ENCODE measurements at regions not wholly inside any gene's neighbourhood (a gene's known extent, or its start where the extent isn't known, plus 50 kb on each side); places are given as distances from the start of the nearest gene placed in this dataset.

DNA sequence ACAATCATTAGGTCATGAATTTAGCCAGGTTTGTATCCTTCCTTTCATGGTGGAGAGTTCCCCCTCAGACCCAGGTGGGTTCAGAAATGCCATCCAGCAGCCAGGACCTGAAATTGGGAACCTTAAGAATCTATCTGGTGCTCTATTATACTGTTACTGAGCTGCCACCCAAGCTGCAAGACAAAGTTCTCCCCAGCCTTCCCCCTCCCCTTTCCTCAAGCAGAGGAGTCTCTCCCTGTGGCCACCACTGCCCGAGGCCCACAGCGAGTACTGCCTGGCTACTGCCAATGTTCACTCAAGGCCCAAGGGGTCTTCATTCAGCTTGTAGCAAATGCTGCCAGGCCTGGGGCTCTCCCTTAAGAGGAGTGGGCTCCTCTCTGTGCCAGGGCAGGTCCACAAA is 133.8 kb downstream of the TMEM38B start:
- no peak for DNase-seq (ENCODE audit: low read depth in 3 of 3, low spot score in 1 of 3)

GRCh38 chr9:105828596-105829213 is 134.4 kb downstream of the TMEM38B start:
- DNase-seq (ENCODE audit: low read depth in 3 of 3, low spot score in 1 of 3), result no peak

GRCh38 chr9:105830461-105830860 is 136.1 kb downstream of the TMEM38B start:
- no peak for DNase-seq (ENCODE audit: low read depth in 3 of 3, low spot score in 1 of 3)

GRCh38 chr9:105832096-105832710 is 137.9 kb downstream of the TMEM38B start:
- DNase-seq (ENCODE audit: low read depth in 3 of 3, low spot score in 1 of 3), result no peak

DNA sequence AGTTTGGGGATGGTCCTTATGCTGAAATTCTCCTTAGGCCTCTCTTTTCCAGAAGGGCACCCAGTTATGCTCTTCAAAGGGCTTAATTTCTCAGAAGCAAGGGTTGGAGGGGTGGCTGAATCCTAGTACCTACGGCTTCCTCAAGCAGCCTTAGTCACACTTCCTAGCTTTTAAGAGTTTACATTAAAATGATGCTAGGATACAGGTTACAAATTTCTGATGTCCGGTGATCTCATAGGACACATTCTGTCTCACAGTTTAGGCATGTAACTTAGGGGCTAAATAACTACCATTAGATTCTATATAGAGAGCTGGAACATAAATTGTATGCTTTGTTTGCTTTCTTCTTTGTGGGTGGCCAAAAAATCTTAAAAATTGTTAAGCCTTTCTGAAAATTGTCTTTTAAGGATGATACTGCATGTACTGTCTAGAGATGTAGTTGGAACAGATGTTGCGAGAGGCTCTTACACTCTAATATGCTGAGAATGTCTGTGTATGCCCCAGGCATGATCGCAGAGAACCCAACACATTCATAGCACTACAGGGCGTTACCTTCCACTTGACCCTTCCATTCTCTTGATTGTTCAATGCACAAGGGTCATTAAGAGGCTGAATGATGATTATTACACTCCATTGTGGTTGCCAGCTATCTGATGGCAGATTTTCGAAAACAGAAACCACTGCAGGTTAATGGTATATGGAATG is 139.1 kb downstream of the TMEM38B start:
- no peak for DNase-seq (ENCODE audit: low read depth in 3 of 3, low spot score in 1 of 3)

DNA sequence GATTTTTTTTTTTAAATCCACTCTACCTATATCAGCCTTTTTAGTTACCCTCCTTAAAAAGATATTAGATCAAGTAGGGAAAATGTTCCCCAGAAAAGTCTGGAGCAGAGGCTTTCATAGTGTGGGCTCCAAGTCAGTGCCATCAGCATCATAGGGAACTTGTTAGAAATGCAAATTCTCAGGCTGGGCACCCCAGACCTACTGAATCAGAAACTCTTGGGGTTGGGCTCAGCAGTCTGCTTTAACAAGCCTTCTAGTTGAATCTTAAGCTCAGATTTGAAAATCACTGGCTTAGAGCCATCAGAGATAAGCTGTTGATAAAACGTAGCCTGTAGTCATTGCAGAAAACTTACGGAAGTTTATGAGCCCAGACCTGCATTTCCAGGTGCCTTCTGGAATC is 140.1 kb downstream of the TMEM38B start:
- DNase-seq (ENCODE audit: low read depth in 3 of 3, low spot score in 1 of 3), result no peak

- DNase-seq (ENCODE audit: low read depth in 3 of 3, low spot score in 1 of 3), result no peak
These were observed 141.4 kb downstream of the TMEM38B start for GRCh38 chr9:105835721-105836120.

GRCh38 chr9:105836936-105837660 is 142.8 kb downstream of the TMEM38B start:
- no peak for DNase-seq (ENCODE audit: low read depth in 3 of 3, low spot score in 1 of 3)

GRCh38 chr9:105841562-105841961 is 147.2 kb downstream of the TMEM38B start:
- no peak for DNase-seq (ENCODE audit: low read depth in 3 of 3, low spot score in 1 of 3)

GRCh38 chr9:105842023-105842644 is 147.8 kb downstream of the TMEM38B start:
- no peak for DNase-seq (ENCODE audit: low read depth in 3 of 3, low spot score in 1 of 3)

DNA sequence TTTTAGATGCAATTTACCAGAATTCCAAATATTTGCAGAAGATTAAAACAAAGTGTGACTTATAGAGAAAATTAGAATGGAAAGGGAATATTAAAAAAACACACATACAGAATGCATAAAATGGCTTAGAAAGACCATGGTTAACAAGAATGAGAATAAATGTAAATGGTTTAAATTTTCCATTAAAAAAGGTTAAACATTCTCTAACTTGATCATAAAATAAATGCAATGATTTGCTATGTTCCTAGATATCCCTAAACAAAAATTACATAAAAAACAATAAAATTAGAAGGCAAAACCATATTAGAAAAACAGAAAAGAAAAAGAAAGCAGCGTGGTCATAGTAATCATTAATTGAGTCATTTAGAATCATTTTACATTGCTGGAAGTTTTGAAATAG is 152.5 kb downstream of the TMEM38B start:
- no peak for DNase-seq (ENCODE audit: low read depth in 3 of 3, low spot score in 1 of 3)

DNA sequence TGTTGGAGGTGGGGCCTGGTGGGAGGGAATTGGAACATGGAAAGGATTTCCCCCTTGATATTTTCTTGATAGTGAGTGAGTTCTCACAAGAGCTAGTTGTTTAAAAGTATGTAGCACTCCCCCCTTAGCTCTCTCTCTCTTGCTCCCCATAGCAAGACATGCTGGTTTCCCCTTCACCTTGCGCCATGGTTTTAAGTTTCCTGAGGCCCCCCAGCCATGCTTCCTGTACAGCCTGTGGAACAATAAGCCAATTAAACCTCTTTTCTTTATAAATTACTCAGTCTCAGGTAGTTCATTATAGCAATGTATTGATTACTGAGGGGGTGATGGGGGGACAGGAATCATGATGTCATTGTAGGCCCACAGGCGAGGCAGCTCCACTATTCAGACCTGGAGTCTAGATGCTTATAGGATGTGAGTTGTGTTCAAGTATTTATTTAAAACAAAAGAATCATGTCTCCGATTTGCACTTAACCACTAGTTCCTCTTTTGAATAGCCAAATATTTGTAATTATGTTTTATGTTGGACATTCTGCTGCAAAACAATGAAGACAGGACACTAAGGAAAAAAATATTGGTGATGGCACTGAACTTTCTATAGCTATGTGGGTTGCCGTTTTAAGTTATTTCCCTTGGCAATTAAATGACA is 156.6 kb downstream of the TMEM38B start:
- DNase-seq (ENCODE audit: low read depth in 3 of 3, low spot score in 1 of 3), result no peak

DNA sequence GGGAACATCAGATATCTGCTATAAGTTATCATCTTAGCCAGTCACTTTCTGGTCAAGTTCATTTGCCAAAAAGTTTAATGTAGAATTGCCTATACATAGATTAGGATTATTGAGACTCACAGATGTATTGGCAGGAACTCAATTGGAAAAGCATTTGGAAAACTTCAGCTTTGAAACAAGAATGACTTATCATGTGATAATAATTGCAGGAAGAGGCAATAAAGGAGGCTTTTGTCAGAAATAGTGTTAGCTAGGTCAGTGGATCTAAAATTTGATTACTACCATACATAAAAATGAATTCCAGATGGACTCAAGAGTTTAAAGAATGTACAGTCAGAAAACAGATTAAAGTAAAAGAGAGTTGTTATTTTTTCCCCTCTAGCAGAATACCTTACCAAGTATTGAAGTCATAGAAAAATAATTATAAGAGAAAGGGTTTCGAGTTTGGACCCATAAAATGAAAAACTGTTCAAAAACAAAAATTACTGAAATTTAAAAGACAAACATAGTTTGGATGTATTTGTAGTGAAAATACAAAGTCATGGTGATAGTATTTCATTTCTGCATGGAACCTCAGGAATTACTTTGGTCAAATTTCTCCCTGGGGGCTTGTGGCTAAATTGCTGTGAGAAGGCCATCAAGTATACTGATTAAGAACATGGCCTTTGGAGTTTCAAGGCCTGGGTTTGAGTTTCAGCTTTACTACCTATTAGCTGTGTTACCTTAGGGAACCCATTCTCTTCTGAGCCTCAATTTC is 159.9 kb downstream of the TMEM38B start:
- DNase-seq (ENCODE audit: low read depth in 3 of 3, low spot score in 1 of 3), result no peak

- DNase-seq (ENCODE audit: low read depth in 3 of 3, low spot score in 1 of 3), result no peak
These were observed 160.7 kb downstream of the TMEM38B start for GRCh38 chr9:105854783-105855724.

DNA sequence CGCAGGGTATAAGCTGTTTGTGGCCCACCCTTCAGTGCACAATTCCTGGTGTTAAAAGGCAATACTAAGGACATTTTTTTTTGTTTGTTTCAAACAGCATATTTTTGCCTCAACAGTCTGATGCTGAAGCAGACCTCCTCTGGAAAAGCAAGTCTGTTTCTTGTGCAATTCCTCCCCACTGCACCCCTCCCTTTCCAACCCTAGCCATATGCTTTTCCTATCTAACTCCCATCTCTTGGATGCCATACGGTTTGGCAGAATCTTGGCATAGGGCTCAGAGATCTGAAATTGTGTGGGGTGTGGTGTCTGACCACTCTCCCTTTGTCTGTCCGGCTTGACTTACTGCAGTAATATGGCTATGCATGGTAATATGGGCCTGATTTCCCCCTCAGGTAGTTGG is 161.6 kb downstream of the TMEM38B start:
- DNase-seq (ENCODE audit: low read depth in 3 of 3, low spot score in 1 of 3), result no peak

DNA sequence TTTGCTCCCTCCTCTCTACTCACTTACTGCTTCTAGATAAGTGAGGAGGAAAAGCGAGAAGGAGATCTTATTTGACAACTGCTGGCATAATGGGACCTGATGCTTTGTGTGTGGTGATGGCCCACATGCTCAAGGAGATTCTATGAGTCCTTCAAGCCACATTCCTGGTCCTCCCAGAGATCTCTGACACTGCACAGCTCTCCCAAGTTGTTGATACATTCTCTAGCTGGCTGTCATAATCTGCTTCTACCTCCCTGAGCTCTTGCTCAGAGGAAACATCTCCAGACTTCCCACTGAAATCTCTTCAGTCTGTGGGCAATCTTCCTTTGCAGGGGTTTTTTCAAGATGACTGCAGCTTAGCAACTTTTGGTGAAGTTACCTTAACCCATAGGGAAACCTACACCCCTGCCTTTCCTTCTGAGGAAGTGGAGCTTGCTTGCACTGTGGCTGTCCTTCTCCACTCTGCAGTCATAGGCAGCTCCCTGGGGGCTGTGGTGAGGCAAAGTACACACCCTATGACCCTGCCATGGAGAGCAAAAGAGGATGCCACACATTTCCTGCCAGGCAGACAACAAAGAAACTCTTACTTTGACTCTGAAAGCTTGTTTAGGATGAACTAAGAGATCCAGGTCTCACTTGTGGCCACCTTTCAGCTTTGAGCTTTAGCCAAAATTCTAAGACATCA is 163.8 kb downstream of the TMEM38B start:
- DNase-seq (ENCODE audit: low read depth in 3 of 3, low spot score in 1 of 3), result no peak

DNA sequence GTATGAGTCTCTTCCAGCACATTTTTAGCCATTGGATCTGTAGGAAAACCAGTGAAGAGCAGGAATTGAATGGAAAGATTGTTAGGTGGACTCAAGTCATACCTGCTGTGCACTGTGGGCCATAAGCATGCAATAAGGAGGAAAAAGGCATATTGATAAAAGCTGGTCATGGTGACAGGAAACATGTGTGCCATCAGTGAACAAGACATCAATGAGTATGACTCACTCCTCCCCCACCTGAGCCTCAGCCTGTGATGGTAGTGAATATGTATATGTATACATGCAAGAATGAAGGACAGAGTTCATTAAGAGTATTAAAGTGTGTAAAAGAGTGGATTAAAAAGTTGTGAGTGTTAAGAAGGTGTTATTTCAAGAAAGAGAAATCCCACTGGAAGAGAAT is 164.5 kb downstream of the TMEM38B start:
- no peak for DNase-seq (ENCODE audit: low read depth in 3 of 3, low spot score in 1 of 3)

GRCh38 chr9:105859428-105860091 is 165.2 kb downstream of the TMEM38B start:
- no peak for DNase-seq (ENCODE audit: low read depth in 3 of 3, low spot score in 1 of 3)

All from stimulated activated CD4-positive, alpha-beta T cell treated with anti-CD3 and anti-CD28 coated beads, TNF-alpha, amount 100 ng/mL, for 1 hour (primary cell).